Amniotic stem cell (primary cell): ENCODE measurements at regions not wholly inside any gene's neighbourhood (a gene's known extent, or its start where the extent isn't known, plus 50 kb on each side); places are given as distances from the start of the nearest gene placed in this dataset.
A peak's percentile ranks its signal among the peaks of the same experiment; 100 is the strongest.
"Not testable (repeated sequence)": the region's sequence is repeated elsewhere in the genome, so short reads cannot be mapped to it uniquely, and the experiment has no call there.

ENCODE experiments used
- DNase-seq: peaks from one replicate; lab custom pipeline; 2025; lab: John Stamatoyannopoulos, UW

- peak; percentile 95 for DNase-seq
These were observed 131.1 kb upstream of the ALDH3B2 start for GRCh38 chr11:67805253-67806126.

DNA sequence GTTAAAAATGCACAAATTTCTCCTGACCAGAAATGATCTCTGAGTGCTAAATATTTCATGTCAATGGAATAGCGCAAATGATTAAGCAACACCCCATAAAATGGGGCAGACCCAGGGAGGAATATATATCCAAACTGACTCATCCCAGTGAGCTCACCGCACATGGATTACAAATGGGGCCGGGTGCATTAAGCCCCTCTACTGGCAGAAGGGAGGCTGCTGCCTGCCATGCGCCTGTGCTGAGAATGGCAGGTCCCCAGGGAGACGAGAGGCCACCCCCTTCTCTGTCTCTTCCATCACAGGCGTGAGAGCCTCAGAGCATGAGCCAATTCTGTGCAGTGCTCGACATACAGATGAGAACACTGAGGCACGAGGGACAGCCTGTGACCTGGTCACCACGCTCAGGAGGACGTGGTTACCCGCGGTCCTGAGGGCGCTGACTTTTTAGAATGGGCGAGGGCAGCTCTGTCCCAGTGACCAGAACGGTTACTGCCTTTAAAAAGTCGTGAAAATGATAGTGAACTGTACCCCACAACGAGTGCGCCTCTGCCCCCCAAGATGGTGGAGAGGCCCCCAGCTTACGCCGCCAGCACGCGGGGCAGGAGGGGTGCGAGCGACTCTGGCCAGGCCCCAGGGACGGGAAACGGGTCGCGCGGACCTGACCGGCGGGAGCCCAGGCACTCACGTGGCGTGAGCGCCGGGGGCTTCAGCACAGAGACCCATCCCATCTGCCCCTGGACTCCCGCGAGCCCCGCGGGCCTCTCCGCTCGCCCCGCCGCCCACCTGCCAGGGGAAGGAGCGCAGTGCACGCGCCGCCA is 130.2 kb upstream of the ALDH3B2 start:
- not testable (repeated sequence) for DNase-seq

DNA sequence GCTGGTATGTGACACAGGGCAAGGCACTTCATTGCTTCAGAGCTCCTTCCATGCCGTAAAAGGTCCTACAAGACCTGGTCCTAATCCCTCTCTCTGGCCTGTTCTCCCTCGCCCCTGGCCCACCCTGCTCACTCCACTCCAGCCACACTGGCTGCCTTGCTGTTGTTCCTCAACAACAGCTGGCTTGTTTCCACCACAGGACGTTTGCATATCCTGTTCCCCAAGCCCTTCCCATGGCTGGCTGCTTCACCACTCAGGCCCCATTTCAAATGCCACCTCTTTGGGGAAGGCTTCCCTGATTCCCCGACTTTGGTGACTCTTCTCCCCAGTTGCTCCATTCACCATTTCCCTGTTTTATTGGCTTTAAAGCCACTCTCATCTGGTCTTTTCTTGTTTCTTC is 129.1 kb upstream of the ALDH3B2 start:
- DNase-seq = not testable (repeated sequence)

DNA sequence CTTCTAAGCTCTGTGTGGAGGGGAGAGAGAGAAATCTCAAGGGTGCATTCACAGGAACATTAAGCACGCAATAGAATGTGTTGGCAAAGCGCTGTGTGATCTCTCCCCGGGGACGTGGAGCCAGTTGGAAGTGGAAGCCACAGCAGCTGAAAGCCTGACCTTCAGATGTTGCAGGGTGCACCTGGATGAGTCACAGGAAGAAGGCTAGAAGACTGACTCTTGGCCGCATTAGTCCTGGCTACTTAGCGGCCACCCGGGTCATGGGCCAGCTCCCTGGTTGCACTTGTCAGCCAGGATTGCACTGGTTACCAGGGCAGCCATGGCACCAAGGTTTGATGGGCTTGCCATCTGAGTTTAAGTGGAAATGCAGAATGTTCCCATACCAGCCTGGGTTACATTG is 128.6 kb upstream of the ALDH3B2 start:
- not testable (repeated sequence) for DNase-seq

DNA sequence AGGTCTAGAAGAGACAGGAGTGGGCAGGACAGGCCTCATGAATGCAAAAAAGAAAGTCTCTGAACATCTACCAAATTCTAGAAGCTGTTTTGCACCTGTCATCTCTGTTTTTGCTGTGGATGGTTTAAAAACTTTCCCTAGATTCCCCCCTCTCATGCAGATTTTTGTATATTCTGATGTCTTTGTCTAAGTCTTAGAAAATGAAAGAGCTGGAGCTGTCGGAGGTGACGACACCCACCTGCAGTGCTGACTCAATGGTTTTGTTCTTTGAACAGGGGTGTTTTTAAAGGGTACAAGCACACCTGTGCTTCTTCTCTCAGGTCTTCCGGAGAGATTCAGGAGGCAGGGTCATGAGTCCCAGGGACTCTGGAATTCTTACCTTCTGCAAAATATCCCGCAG is 128.2 kb upstream of the ALDH3B2 start:
- not testable (repeated sequence) for DNase-seq

DNA sequence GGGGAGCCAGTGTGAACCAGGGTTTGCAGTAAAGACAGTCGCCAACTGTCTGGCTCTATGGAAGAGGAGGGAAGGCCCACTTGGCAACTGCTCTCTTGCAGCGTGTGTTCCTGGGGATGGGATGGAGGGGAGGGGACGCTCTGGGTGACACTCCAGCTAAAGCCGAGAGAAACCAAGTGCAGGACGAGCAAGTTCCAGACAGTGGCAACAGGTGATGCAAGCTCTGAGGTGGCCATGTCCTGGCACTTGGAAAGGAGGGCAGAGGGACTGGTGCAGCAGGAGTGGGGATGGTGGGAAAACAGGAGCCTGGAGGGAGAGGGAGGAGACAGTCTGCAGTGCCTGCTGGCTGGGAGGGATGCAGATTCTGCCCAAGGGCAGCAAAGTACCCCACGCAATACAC is 127.0 kb upstream of the ALDH3B2 start:
- not testable (repeated sequence) for DNase-seq

GRCh38 chr11:67800591-67800990 is 126.2 kb upstream of the ALDH3B2 start:
- not testable (repeated sequence) for DNase-seq

- DNase-seq = not testable (repeated sequence)
These were observed 125.4 kb upstream of the ALDH3B2 start for GRCh38 chr11:67799808-67800207.

DNA sequence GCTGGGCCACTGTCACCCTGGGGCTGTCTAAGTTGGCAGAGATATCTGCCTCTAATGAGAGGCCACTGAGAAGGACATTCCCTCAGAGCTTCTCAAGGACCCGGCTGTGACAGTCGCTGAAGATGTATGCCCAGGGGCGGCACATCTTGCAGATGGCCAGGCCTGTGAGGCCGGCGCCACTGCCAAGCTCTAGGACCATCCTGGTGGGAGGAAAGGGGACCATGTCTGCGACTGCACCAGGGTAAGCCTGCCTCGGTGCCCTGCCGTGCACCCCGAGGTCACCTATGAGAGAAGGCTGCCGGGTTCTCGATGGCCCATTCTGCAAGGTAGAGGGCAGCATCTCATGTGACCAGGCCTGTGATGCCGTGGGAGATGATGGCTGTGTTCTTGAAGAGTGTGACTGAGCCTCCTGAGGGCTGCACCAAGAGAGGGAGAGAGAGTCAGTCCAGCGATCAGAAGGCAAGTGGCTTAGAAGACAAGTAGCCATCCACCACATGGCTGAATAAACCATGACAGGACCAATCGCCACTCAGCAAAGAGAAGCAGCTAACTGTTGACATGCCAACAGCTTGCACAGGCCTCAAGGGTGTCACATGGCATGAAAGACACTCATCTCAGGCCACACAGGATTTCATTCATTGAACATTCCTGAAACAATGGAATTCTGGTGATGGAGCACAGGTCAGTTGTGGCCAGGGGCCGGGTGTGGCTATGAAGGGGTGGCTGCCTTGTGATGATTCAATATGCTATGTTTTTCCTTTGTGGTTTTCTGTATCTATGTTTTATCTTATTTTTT is 123.5 kb upstream of the ALDH3B2 start:
- DNase-seq = not testable (repeated sequence)

DNA sequence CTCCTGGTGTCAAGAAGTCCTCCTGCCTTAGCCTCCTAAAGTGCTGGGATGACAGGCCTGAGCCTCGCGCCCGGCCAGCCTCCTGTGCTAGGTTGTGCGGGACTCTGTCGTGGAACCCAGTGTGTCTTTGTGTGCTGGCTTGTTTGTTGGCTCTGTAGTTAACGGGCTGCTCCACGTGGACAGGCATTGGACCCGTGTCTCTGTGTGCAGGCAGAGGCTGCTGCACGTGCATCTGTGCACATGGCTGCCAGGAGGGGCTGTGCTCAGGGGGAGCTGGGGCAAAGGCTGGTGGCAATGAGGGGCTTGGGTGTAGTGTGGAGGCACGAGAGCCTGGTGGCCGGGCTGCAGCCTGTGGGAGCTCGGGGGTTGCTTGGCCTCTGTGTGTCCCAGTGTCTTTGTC is 121.3 kb upstream of the ALDH3B2 start:
- DNase-seq = no peak

DNA sequence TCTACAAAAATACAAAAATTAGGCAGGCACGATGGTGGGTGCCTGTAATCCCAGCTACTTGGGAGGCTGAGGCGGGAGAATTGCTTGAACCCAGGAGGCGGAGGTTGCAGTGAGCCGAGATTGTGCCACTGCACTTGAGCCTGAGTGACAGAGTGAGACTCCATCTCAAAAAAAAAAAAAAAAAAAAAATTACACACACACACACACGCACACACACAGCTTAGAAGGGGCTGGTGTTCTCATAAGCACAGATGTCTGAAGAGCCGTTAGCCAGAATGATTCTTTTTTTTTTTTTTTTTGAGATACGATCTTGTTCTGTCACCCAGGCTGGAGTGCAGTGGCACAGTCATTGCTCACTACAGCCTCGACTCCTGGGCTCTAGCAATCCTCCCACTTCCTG is 119.3 kb upstream of the ALDH3B2 start:
- DNase-seq = not testable (repeated sequence)

DNA sequence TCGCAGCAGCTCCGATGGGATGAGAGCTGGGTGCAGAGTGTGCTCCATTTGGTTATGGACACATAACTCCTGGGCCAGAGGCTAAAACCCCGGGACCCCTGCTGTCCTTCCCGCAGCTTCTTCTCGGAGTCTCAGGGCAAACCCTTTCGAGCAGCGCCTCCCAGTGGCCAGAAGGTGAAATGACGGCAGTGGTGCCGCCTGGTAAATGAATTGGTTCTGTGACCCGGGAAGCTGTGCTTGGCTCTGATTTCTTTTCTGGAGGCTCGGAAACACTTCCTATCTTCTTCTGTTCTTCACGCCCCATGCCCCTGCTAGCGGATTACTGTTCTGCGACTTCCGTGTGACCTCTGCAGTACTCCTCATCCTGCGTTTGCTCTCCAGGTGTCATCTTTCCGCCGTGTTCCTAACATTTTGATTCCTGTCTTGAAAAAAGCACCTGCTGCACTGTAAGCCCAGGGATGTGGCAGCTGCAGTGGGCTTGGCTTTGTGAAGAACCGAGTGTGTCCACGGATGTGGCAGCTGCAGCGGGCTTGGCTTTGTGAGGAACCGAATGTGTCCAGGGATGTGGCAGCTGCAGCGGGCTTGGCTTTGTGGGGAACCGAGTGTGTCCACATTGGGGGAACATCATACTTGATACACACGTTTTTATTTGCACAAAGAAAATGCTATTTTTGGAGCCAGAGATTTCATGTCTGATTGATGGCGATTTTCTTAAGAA is 118.0 kb upstream of the ALDH3B2 start:
- not testable (repeated sequence) for DNase-seq

- DNase-seq = not testable (repeated sequence)
These were observed 117.3 kb upstream of the ALDH3B2 start for GRCh38 chr11:67791598-67792170.

DNA sequence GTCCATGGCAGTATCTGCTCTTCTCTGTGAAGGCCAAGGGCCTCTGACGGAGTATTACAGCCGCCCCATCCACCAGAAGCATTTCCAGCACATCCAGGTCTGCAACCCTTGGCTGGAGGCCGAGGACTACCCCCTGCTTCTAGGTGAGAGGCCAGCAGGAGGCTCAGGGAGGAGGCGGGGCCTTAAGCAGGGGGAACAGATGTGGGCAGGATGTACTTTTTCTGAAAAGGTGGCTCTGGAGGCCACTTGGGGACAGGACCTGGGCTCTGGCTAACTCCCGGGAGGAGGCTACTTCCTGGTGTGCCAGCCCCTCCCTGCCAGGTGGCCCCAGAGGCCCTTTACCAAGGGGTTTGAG is 113.9 kb upstream of the ALDH3B2 start:
- not testable (repeated sequence) for DNase-seq

GRCh38 chr11:67787681-67788340 is 113.4 kb upstream of the ALDH3B2 start:
- not testable (repeated sequence) for DNase-seq

- DNase-seq = not testable (repeated sequence)
These were observed 107.5 kb upstream of the ALDH3B2 start for GRCh38 chr11:67781967-67782366.

DNA sequence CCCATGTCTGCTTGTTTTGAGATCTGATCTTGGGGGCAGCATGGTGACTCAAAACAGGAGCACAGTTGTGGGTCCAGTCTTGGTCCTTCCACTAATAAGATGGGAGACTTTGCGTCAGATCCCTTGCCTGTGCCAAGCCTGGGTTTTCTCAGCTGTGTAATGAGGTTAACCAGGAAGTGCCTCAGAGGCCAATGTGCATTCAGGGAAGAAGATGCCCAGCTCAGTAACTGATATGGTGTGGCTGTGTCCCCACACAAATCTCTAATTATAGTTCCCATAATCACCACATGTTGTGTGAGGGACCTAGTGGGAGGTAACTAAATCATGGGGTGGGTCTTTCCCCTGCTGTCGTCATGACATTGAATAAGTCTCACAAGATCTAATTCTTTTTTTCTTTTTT is 107.1 kb upstream of the ALDH3B2 start:
- not testable (repeated sequence) for DNase-seq

- DNase-seq = no peak
These were observed 105.6 kb upstream of the ALDH3B2 start for GRCh38 chr11:67780056-67780455.

DNA sequence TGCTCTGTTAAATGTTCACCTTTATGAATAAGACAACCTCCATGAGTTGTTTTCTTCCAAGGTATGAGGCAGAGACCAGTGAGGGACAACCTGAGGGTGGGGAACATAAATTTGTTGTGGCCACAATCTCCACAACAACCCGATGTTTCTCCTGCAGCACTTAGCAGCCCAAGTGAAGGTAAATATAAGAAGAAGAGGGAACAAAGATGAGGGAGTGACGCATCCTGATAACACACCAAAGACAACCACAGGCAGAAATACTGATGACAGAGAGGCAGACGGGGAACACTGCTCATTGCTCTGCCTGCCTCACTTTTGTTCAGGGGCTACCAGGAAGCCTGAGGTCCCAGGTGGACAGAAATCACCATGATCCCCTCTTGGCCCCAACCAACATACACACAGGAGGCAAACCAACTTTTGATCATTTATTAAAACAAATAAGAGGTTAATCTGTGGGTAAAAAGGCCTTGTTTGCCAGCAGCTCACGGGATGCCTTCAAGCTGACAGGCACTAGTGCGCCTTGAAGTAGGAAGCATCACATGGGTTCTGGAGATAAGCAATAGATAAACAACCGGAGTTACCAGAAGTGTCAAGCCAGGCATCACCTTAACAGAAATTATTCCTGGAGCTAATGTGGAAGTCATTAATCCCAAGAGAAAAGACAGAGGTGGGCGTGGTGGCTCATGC is 104.9 kb upstream of the ALDH3B2 start:
- not testable (repeated sequence) for DNase-seq
